OCI-LY7 (cell line): ENCODE measurements at regions not wholly inside any gene's neighbourhood (a gene's known extent, or its start where the extent isn't known, plus 50 kb on each side); places are given as distances from the start of the nearest gene placed in this dataset.

Source experiments
- CTCF ChIP-seq: fragments of 200-600 bp; sonication (generic); conservative IDR thresholded peaks from 2 replicates; pipeline ENCODE4 v1.5.1; 2014; ENCODE audit warnings: mild to moderate bottlenecking, antibody characterized with exemption, low read length, moderate library complexity, mixed read lengths
- EZH2phosphoT487 ChIP-seq: fragments of 200-600 bp; sonication (generic); IDR thresholded peaks from 2 replicates; pipeline ENCODE4 v1.6.1; 2018; ENCODE audit warnings: low read depth, borderline replicate concordance, mild to moderate bottlenecking, mixed run types, antibody characterized with exemption, low read length, moderate library complexity, mixed read lengths

- TF ChIP-seq CTCF (no peak), EZH2phosphoT487 (no peak)
These were observed 159.4 kb downstream of the MAGEB5 start for GRCh38 chrX:26375346-26375745.
